GM10248 (cell line): ENCODE measurements at regions not wholly inside any gene's neighbourhood (a gene's known extent, or its start where the extent isn't known, plus 50 kb on each side); places are given as distances from the start of the nearest gene placed in this dataset.
"Not testable (repeated sequence)": the region's sequence is repeated elsewhere in the genome, so short reads cannot be mapped to it uniquely, and the experiment has no call there.

Source experiments
- CTCF ChIA-PET: fragments of 300-600 bp; sonication (Branson Sonifier 250); formaldehyde crosslinking; extraction: SDS; loops from one replicate; lab custom pipeline; 2021; ENCODE audit warnings: antibody characterized with exemption; lab: Yijun Ruan, JAX
- POLR2A ChIA-PET: fragments of 350-650 bp; sonication (Branson Sonifier 250); formaldehyde crosslinking; extraction: SDS; loops from one replicate; lab custom pipeline; 2020; ENCODE audit warnings: antibody characterized with exemption; lab: Yijun Ruan, JAX
- DNase-seq: peaks from one replicate; pipeline ENCODE4 v3.0.0; 2012; ENCODE audit errors: extremely low spot score
- TF ChIP-seq, protein P1 (sequence below): IDR thresholded peaks from 2 replicates; pipeline ENCODE4 v1.5.1; 2012; ENCODE audit warnings: mild to moderate bottlenecking, low read depth; ENCODE audit errors: extremely low read depth, missing control alignments, control extremely low read depth

DNA sequence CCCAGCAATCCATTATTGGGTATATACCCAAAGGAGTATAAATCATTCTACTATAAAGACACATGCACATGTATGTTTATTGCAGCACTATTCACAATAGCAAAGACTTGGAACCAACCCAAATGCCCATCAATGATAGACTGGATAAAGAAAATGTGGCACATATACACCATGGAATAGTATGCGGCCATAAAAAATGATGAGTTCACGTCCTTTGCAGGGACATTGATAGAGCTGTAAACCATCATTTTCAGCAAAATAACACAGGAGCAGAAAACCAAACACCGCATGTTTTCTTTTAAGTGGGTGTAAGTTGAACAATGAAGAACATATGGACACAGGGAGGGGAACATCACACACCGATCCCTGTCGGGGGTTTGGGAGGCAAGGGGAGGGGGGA, 56.7 kb downstream of the PALS2 start:
- DNase-seq, POLR2A ChIA-PET: not testable (repeated sequence)
- CTCF ChIA-PET: interaction anchor here (1.3 kb wide), 1 partner anchor 37 kb away, joined by 3 read pairs; no protein-coding TSS in a partner anchor

DNA sequence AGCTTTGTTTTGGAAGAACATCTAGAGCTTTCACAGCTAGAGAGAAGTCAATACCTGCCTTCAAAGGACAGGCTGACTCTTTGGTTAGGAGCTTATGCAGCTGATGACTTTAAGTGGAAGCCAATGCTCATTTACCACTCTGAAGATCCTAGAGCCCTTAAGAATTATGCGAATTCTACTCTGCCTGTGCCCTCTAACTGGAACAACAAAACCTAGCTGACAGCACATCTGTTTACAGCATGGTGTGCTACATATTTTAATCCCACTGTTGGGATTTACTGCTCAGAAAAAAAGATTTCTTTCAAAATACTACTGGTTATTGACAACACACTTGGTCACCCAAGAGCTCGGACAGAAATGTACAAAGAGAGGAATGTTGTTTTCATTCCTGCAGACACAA, 57.3 kb downstream of the PALS2 start:
- TF ChIP-seq, protein P1, sequence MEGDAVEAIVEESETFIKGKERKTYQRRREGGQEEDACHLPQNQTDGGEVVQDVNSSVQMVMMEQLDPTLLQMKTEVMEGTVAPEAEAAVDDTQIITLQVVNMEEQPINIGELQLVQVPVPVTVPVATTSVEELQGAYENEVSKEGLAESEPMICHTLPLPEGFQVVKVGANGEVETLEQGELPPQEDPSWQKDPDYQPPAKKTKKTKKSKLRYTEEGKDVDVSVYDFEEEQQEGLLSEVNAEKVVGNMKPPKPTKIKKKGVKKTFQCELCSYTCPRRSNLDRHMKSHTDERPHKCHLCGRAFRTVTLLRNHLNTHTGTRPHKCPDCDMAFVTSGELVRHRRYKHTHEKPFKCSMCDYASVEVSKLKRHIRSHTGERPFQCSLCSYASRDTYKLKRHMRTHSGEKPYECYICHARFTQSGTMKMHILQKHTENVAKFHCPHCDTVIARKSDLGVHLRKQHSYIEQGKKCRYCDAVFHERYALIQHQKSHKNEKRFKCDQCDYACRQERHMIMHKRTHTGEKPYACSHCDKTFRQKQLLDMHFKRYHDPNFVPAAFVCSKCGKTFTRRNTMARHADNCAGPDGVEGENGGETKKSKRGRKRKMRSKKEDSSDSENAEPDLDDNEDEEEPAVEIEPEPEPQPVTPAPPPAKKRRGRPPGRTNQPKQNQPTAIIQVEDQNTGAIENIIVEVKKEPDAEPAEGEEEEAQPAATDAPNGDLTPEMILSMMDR: no peak
- ChIA-PET CTCF (interaction anchor here (0.8 to 1.3 kb wide), 4 partner anchors 10 to 38 kb away, joined by 3 read pairs; no protein-coding TSS in a partner anchor), POLR2A (no interaction called here)
- DNase-seq: no peak

DNA sequence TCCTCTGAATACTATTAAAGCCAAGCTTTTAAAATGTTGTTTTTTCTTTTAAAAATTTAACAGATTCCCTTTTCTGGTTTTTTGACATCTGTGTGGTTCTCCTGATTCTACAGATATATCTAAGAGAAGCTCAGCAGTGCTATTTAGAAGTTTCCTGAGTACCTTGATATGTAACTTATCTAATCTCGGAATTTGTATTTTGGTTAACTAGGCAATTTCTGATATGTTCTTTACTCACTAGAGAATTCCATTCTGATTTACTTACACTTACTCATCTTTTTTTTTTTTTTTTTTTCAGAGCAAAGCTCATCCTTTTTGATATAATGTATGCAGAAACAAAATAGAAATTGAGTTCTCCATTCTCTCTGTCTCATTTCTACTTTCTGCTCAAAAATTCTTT, 63.8 kb downstream of the PALS2 start:
- ChIA-PET CTCF (interaction anchor here (1.0 to 1.2 kb wide), 2 partner anchors 38 to 60 kb away, joined by 3 to 4 read pairs; no protein-coding TSS in a partner anchor), POLR2A (no interaction called here)
- TF ChIP-seq, protein P1: no peak
- no peak for DNase-seq

DNA sequence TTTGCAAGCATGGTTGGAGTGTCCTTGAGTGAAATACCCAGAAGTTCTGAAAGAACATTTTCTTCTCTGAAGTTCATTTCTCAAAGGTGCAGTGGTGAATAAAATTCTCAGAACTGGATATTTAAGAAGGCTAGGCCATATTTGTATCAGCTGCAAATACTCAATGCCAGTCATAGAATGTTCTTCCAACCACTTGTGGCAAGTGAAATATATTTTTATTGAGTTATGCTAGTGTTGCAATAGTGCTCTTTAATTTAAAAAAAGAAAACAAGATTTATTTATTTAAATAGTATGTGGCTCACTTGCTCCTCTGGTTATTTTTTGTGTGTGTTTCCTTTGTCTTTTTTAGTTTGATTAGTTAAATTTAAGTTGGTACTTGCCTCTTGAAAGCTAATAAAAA, 64.5 kb downstream of the PALS2 start:
- no peak for DNase-seq
- CTCF ChIA-PET: interaction anchor here (0.9 to 1.4 kb wide), 4 partner anchors 20 to 113 kb away, joined by 3 to 4 read pairs (median 4); no protein-coding TSS in a partner anchor
- POLR2A ChIA-PET: no interaction called here
- TF ChIP-seq, protein P1: no peak

DNA sequence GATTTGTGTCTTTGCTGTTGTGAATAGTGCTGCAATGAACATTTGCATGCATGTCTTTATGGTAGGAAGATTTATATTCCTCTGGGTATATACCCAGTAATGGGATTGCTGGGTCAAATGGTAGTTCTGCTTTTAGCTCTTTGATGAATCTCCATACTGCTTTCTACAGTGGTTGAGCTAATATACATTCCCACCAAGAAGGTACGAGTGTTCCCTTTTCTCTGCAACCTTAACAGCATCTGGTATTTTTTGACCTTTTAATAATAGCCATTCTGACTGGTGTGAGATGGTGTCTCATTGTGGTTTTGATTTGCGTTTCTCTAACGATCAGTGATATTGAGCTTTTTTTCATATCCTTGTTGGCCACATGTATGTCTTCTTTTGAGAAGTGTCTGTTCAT, 71.3 kb downstream of the PALS2 start:
- CTCF ChIA-PET: interaction anchor here (0.8 to 1.6 kb wide), 6 partner anchors 9 to 454 kb away, joined by 3 to 5 read pairs (median 3); no protein-coding TSS in a partner anchor
- POLR2A ChIA-PET, DNase-seq: not testable (repeated sequence)
